GM18507 (cell line): ENCODE measurements at regions not wholly inside any gene's neighbourhood (a gene's known extent, or its start where the extent isn't known, plus 50 kb on each side); places are given as distances from the start of the nearest gene placed in this dataset.

Source experiments
- DNase-seq: peaks from one replicate; pipeline ENCODE4 v3.0.0; 2011; ENCODE audit warnings: low read depth; ENCODE audit not compliant: insufficient read length; ENCODE audit errors: extremely low spot score
- FAIRE-seq: peaks from 2 replicates; lab custom pipeline; 2011; peaks lifted over from hg19 to GRCh38; lab: Jason Lieb, UNC

GRCh38 chr5:6976971-6977370, 263.7 kb downstream of the TENT4A start:
- FAIRE-seq (no peak), DNase-seq (no peak)

GRCh38 chr5:6979061-6979460, 265.8 kb downstream of the TENT4A start:
- no peak for DNase-seq
- FAIRE-seq, result no peak

- FAIRE-seq, result no peak
- no peak for DNase-seq
Measured at GRCh38 chr5:6989230-6989629, 276.0 kb downstream of the TENT4A start.

GRCh38 chr5:6994097-6994496, 280.9 kb downstream of the TENT4A start:
- DNase-seq, result no peak
- no peak for FAIRE-seq

GRCh38 chr5:6995115-6995514, 281.9 kb downstream of the TENT4A start:
- no peak for FAIRE-seq
- no peak for DNase-seq

- FAIRE-seq (no peak), DNase-seq (no peak)
Measured at GRCh38 chr5:7000310-7000709, 287.1 kb downstream of the TENT4A start.

GRCh38 chr5:7010591-7010990, 297.4 kb downstream of the TENT4A start:
- FAIRE-seq (no peak), DNase-seq (no peak)

GRCh38 chr5:7012057-7012456, 298.8 kb downstream of the TENT4A start:
- FAIRE-seq, result no peak
- no peak for DNase-seq

- FAIRE-seq (no peak), DNase-seq (no peak)
Measured at GRCh38 chr5:7014611-7015010, 301.4 kb downstream of the TENT4A start.

GRCh38 chr5:7015586-7016256, 302.5 kb downstream of the TENT4A start:
- FAIRE-seq, result no peak
- no peak for DNase-seq

- DNase-seq (no peak), FAIRE-seq (no peak)
Measured at GRCh38 chr5:7016999-7017747, 303.9 kb downstream of the TENT4A start.

- DNase-seq, result no peak
- no peak for FAIRE-seq
Measured at GRCh38 chr5:7018198-7018597, 305.0 kb downstream of the TENT4A start.

GRCh38 chr5:7018601-7019000, 305.4 kb downstream of the TENT4A start:
- FAIRE-seq (no peak), DNase-seq (no peak)

GRCh38 chr5:7036192-7036835, 323.1 kb downstream of the TENT4A start:
- DNase-seq, result no peak
- FAIRE-seq, result no peak

GRCh38 chr5:7039074-7039473, 325.8 kb downstream of the TENT4A start:
- no peak for FAIRE-seq

GRCh38 chr5:7040111-7040510, 326.9 kb downstream of the TENT4A start:
- FAIRE-seq (no peak), DNase-seq (no peak)

More at GRCh38 chr5:7039074-7039473, 325.8 kb downstream of the TENT4A start:
- DNase-seq, result no peak

- FAIRE-seq, result no peak
- no peak for DNase-seq
Measured at GRCh38 chr5:7043797-7044196, 330.6 kb downstream of the TENT4A start.

GRCh38 chr5:7047511-7048261, 334.5 kb downstream of the TENT4A start:
- FAIRE-seq (no peak), DNase-seq (no peak)

- no peak for DNase-seq
- FAIRE-seq, result no peak
Measured at GRCh38 chr5:7050986-7051385, 337.8 kb downstream of the TENT4A start.

- DNase-seq (no peak), FAIRE-seq (no peak)
Measured at GRCh38 chr5:7053125-7053524, 339.9 kb downstream of the TENT4A start.
